Astrocyte of the hippocampus (primary cell): ENCODE measurements at regions not wholly inside any gene's neighbourhood (a gene's known extent, or its start where the extent isn't known, plus 50 kb on each side); places are given as distances from the start of the nearest gene placed in this dataset.

ENCODE experiments used
- DNase-seq: peaks from one replicate; pipeline ENCODE4 v3.0.0; 2011; ENCODE audit warnings: low read depth, low spot score

- no peak for DNase-seq
These were observed 54.1 kb upstream of the PIK3C2G start for GRCh38 chr12:18207266-18207665.

- DNase-seq, result no peak
These were observed 55.1 kb upstream of the PIK3C2G start for GRCh38 chr12:18206198-18206597.

- no peak for DNase-seq
These were observed 57.3 kb upstream of the PIK3C2G start for GRCh38 chr12:18204053-18204452.

- no peak for DNase-seq
These were observed 69.2 kb upstream of the PIK3C2G start for GRCh38 chr12:18192119-18192518.

GRCh38 chr12:18183141-18183540 lies 78.2 kb upstream of the PIK3C2G start:
- no peak for DNase-seq

- peak; percentile 28 for DNase-seq
These were observed 81.6 kb upstream of the RERGL start for GRCh38 chr12:18171571-18171970.

GRCh38 chr12:18168016-18168415 lies 78.0 kb upstream of the RERGL start:
- DNase-seq, result no peak

- DNase-seq, result no peak
These were observed 75.9 kb upstream of the RERGL start for GRCh38 chr12:18165889-18166288.

- DNase-seq, result peak; percentile 69
These were observed 75.5 kb upstream of the RERGL start for GRCh38 chr12:18165422-18165871.

- no peak for DNase-seq
These were observed 70.9 kb upstream of the RERGL start for GRCh38 chr12:18160901-18161300.

GRCh38 chr12:18158774-18159557 lies 69.0 kb upstream of the RERGL start:
- peak; percentile 29 for DNase-seq

- no peak for DNase-seq
These were observed 63.8 kb upstream of the RERGL start for GRCh38 chr12:18153826-18154225.

GRCh38 chr12:18151036-18151435 lies 61.0 kb upstream of the RERGL start:
- no peak for DNase-seq

GRCh38 chr12:18148961-18149360 lies 59.0 kb upstream of the RERGL start:
- peak; percentile 13 for DNase-seq

GRCh38 chr12:18146363-18146762 lies 56.4 kb upstream of the RERGL start:
- DNase-seq, result no peak

GRCh38 chr12:18145924-18146323 lies 55.9 kb upstream of the RERGL start:
- DNase-seq, result no peak

GRCh38 chr12:18141048-18141982 lies 51.3 kb upstream of the RERGL start:
- peak; percentile 69 for DNase-seq

- peak; percentile 45 for DNase-seq
These were observed 50.1 kb upstream of the RERGL start for GRCh38 chr12:18139989-18140596.
